Stimulated activated CD8-positive, alpha-beta memory T cell treated with anti-CD3 and anti-CD28 coated beads, Interleukin-7, amount 100 ng/mL, for 48 hours (primary cell): ENCODE measurements at regions not wholly inside any gene's neighbourhood (a gene's known extent, or its start where the extent isn't known, plus 50 kb on each side); places are given as distances from the start of the nearest gene placed in this dataset.

Experiments used
- DNase-seq, 2 donors: peaks; one replicate each; pipeline ENCODE4 v3.0.0-alpha.2; 2020; ENCODE audit warnings: low read depth in 1 of 2; ENCODE audit errors: extremely low read depth in 1 of 2

GRCh38 chr3:10695595-10696285, 120.3 kb upstream of the SLC6A11 start:
- no peak for DNase-seq

- no peak for DNase-seq
Observed at GRCh38 chr3:10697918-10698317, 118.1 kb upstream of the SLC6A11 start.

- DNase-seq, result no peak
Observed at GRCh38 chr3:10700821-10701220, 115.2 kb upstream of the SLC6A11 start.

GRCh38 chr3:10702961-10703740, 112.9 kb upstream of the SLC6A11 start:
- DNase-seq, result peak in 1 of 2 donors; percentile 6

- no peak for DNase-seq
Observed at GRCh38 chr3:10703875-10704274, 112.2 kb upstream of the SLC6A11 start.

GRCh38 chr3:10706156-10706739, 109.8 kb upstream of the SLC6A11 start:
- no peak for DNase-seq

- no peak for DNase-seq
Observed at GRCh38 chr3:10706740-10707399, 109.2 kb upstream of the SLC6A11 start.

GRCh38 chr3:10707400-10708215, 108.4 kb upstream of the SLC6A11 start:
- no peak for DNase-seq

GRCh38 chr3:10708216-10708893, 107.7 kb upstream of the SLC6A11 start:
- no peak for DNase-seq

GRCh38 chr3:10709110-10709781, 106.8 kb upstream of the SLC6A11 start:
- DNase-seq, result no peak

- DNase-seq, result no peak
Observed at GRCh38 chr3:10712121-10712520, 103.9 kb upstream of the SLC6A11 start.

- DNase-seq, result no peak
Observed at GRCh38 chr3:10713656-10714055, 102.4 kb upstream of the SLC6A11 start.

GRCh38 chr3:10715886-10716285, 100.1 kb upstream of the SLC6A11 start:
- no peak for DNase-seq

- DNase-seq, result no peak
Observed at GRCh38 chr3:10716964-10717363, 99.1 kb upstream of the SLC6A11 start.

- DNase-seq, result no peak
Observed at GRCh38 chr3:10717756-10718155, 98.3 kb upstream of the SLC6A11 start.

GRCh38 chr3:10721101-10721500, 94.9 kb upstream of the SLC6A11 start:
- DNase-seq, result no peak

GRCh38 chr3:10722911-10723310, 93.1 kb upstream of the SLC6A11 start:
- no peak for DNase-seq

- DNase-seq, result no peak
Observed at GRCh38 chr3:10723991-10724390, 92.0 kb upstream of the SLC6A11 start.

GRCh38 chr3:10725067-10725466, 91.0 kb upstream of the SLC6A11 start:
- no peak for DNase-seq

- DNase-seq, result no peak
Observed at GRCh38 chr3:10725846-10726245, 90.2 kb upstream of the SLC6A11 start.
